H9 (cell line): ENCODE measurements at regions not wholly inside any gene's neighbourhood (a gene's known extent, or its start where the extent isn't known, plus 50 kb on each side); places are given as distances from the start of the nearest gene placed in this dataset.

Experiments
- DNase-seq: peaks from one replicate; pipeline ENCODE4 v3.0.0-alpha.2; 2017
- H2AFZ ChIP-seq: one replicate; pipeline ENCODE4 v1.6.1; 2013; ENCODE audit warnings: mild to moderate bottlenecking, low read length, control low read depth, moderate library complexity
- H2AK5ac ChIP-seq: 2 replicates; pipeline ENCODE4 v1.6.1; 2013; ENCODE audit warnings: low read length, control low read depth, mixed read lengths; ENCODE audit not compliant: insufficient read length
- H2BK120ac ChIP-seq: one replicate; pipeline ENCODE4 v1.6.1; 2013; ENCODE audit warnings: low read depth, mild to moderate bottlenecking, low read length, control low read depth, inconsistent platforms; ENCODE audit not compliant: poor library complexity, severe bottlenecking
- H2BK12ac ChIP-seq: 2 replicates; pipeline ENCODE4 v1.6.1; 2013; ENCODE audit warnings: low read length, control low read depth, mixed read lengths, low read depth; ENCODE audit not compliant: insufficient read length
- H2BK15ac ChIP-seq: 2 replicates; pipeline ENCODE4 v1.6.1; 2013; ENCODE audit warnings: low read depth, low read length, control low read depth
- H2BK20ac ChIP-seq: one replicate; pipeline ENCODE4 v1.6.1; 2013; ENCODE audit warnings: low read depth, mild to moderate bottlenecking, low read length, control low read depth, inconsistent platforms; ENCODE audit not compliant: poor library complexity, severe bottlenecking
- H2BK5ac ChIP-seq: 2 replicates; pipeline ENCODE4 v1.6.1; 2013; ENCODE audit warnings: low read length, control low read depth, mixed read lengths; ENCODE audit not compliant: insufficient read length
- H3K14ac ChIP-seq: 2 replicates; pipeline ENCODE4 v1.6.1; 2013; ENCODE audit warnings: low read length, control low read depth; ENCODE audit not compliant: insufficient read depth
- H3K18ac ChIP-seq: 2 replicates; pipeline ENCODE4 v1.6.1; 2013; ENCODE audit warnings: low read depth, mild to moderate bottlenecking, mixed read lengths, low read length, control low read depth; ENCODE audit not compliant: insufficient read length
- H3K23ac ChIP-seq: 2 replicates; pipeline ENCODE4 v1.6.1; 2013; ENCODE audit warnings: low read length, control low read depth, mixed read lengths, low read depth; ENCODE audit not compliant: insufficient read length
- H3K23me2 ChIP-seq: 2 replicates; pipeline ENCODE4 v1.6.1; 2013; ENCODE audit warnings: low read depth, mild to moderate bottlenecking, mixed read lengths, low read length, control low read depth; ENCODE audit not compliant: insufficient read length, poor library complexity, severe bottlenecking
- H3K27ac ChIP-seq: 2 replicates; pipeline ENCODE4 v1.5.1; 2013; ENCODE audit warnings: low read length, control low read depth, mixed read lengths, low read depth; ENCODE audit not compliant: insufficient read length
- H3K27me3 ChIP-seq: 2 replicates; pipeline ENCODE4 v1.6.1; 2013; ENCODE audit warnings: low read length, control low read depth, inconsistent platforms; ENCODE audit not compliant: insufficient read depth
- H3K4ac ChIP-seq: 2 replicates; pipeline ENCODE4 v1.6.1; 2013; ENCODE audit warnings: low read depth, mild to moderate bottlenecking, control low read depth, inconsistent platforms, low read length, moderate library complexity
- H3K4me1 ChIP-seq: 2 replicates; pipeline ENCODE4 v1.6.1; 2013; ENCODE audit warnings: low read length, control low read depth, inconsistent platforms; ENCODE audit not compliant: insufficient read depth
- H3K4me2 ChIP-seq: 2 replicates; pipeline ENCODE4 v1.6.1; 2013; ENCODE audit warnings: low read length, control low read depth, mixed read lengths; ENCODE audit not compliant: insufficient read length, insufficient read depth
- H3K56ac ChIP-seq: 2 replicates; pipeline ENCODE4 v1.6.1; 2013; ENCODE audit warnings: low read depth, mild to moderate bottlenecking, mixed read lengths, low read length, control low read depth; ENCODE audit not compliant: insufficient read length
- H3K79me1 ChIP-seq: 2 replicates; pipeline ENCODE4 v1.6.1; 2013; ENCODE audit warnings: low read depth, mild to moderate bottlenecking, moderate library complexity, low read length, control low read depth, inconsistent platforms; ENCODE audit not compliant: insufficient read depth, poor library complexity, severe bottlenecking
- H3K79me2 ChIP-seq: 2 replicates; pipeline ENCODE4 v1.6.1; 2013; ENCODE audit warnings: low read length, control low read depth, inconsistent platforms; ENCODE audit not compliant: insufficient read depth
- H3K9ac ChIP-seq: 2 replicates; pipeline ENCODE4 v1.6.1; 2013; ENCODE audit warnings: low read length, control low read depth, mixed read lengths; ENCODE audit not compliant: insufficient read length; ENCODE audit errors: extremely low read depth
- H3K9me3 ChIP-seq: one replicate; pipeline ENCODE4 v1.6.1; 2013; ENCODE audit warnings: low read depth, low read length, inconsistent platforms; ENCODE audit not compliant: control insufficient read depth
- H3T11ph ChIP-seq: one replicate; pipeline ENCODE4 v1.6.1; 2013; ENCODE audit warnings: mild to moderate bottlenecking, low read length, control low read depth, inconsistent platforms
- H4K20me1 ChIP-seq: one replicate; pipeline ENCODE4 v1.6.1; 2013; ENCODE audit not compliant: control insufficient read depth, insufficient read length, insufficient read depth
- H4K5ac ChIP-seq: 2 replicates; pipeline ENCODE4 v1.6.1; 2013; ENCODE audit warnings: low read depth, mild to moderate bottlenecking, mixed read lengths, low read length, control low read depth; ENCODE audit not compliant: insufficient read length
- H4K8ac ChIP-seq: replicated peaks from 2 replicates; pipeline ENCODE4 v1.6.1; 2013; ENCODE audit warnings: low read length, control low read depth, mixed read lengths, low read depth; ENCODE audit not compliant: insufficient read length
- H4K91ac ChIP-seq: 2 replicates; pipeline ENCODE4 v1.6.1; 2013; ENCODE audit warnings: low read depth, mild to moderate bottlenecking, moderate library complexity, mixed read lengths, low read length, control low read depth; ENCODE audit not compliant: insufficient read length
- H3K27ac Mint-ChIP-seq, 3 experiments: 2 replicates in 2 of 3; 3 replicates in 1 of 3; pipeline ENCODE4 v1.8.0; 2020 to 2021; ENCODE audit warnings: mixed read lengths in 3 of 3, mild to moderate bottlenecking in 1 of 3, moderate library complexity in 1 of 3
- H3K27me3 Mint-ChIP-seq: 2 replicates; pipeline ENCODE4 v1.8.0; 2021; ENCODE audit warnings: low read depth, mild to moderate bottlenecking, moderate library complexity, mixed read lengths
- H3K36me3 Mint-ChIP-seq, 3 experiments: 2 replicates in 2 of 3; 3 replicates in 1 of 3; pipeline ENCODE4 v1.8.0; 2020 to 2021; ENCODE audit warnings: low read depth in 3 of 3, mixed read lengths in 3 of 3; ENCODE audit not compliant: insufficient read depth in 1 of 3
- H3K4me1 Mint-ChIP-seq, 2 experiments: 2 replicates each; pipeline ENCODE4 v1.8.0; 2020; ENCODE audit warnings: mixed read lengths in 2 of 2
- H3K4me3 Mint-ChIP-seq, 2 experiments: 2 replicates in 1 of 2; 3 replicates in 1 of 2; pipeline ENCODE4 v1.8.0; 2020 to 2021; ENCODE audit warnings: mild to moderate bottlenecking in 2 of 2, mixed read lengths in 2 of 2, moderate library complexity in 1 of 2
- H3K9me3 Mint-ChIP-seq, 2 experiments: 2 replicates in 1 of 2; 3 replicates in 1 of 2; pipeline ENCODE4 v1.8.0; 2020; ENCODE audit warnings: mild to moderate bottlenecking in 2 of 2, mixed read lengths in 2 of 2, moderate library complexity in 1 of 2
- WGBS: extraction: QIAGEN DNeasy Blood & Tissue Kit; methylation state at CpG from one replicate; pipeline ENCODE4 v1.1.7; 2013; ENCODE audit warnings: missing lambda C conversion rate, low lambda C conversion rate, mixed read lengths; ENCODE audit not compliant: insufficient read length; ENCODE audit errors: extremely low coverage; 5-methylcytosine and 5-hydroxymethylcytosine counted together
- TF ChIP-seq, protein P1 (sequence below): fragments of 200-600 bp; sonication (generic); conservative IDR thresholded peaks from 3 replicates; pipeline ENCODE4 v1.8.0; 2021; ENCODE audit warnings: antibody characterized with exemption, mild to moderate bottlenecking

DNA sequence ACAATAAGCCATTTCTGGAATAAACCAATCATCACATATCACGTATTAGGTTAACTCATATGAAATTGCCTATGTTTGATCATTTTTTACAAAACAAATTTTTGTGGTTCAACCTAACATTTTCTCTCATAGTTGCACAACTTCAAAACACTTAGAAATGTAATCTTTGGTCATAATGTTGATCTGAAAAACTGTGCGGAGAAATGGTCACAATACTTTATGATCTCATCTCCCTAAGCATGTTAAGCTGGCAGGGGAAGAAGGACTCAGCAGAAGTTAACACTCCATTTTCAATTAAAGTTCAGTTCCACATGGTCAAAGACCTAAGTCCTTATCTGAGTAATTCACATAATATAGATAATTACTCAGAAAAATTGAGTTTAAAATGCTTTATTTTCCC lies 194.8 kb downstream of the CAPZA3 start:
- H3K4me3 Mint-ChIP-seq = no peak overlapping the region
- Histone ChIP-seq H3K79me1 (no peaks in the 10 kb centered on the region), H4K8ac (no peak overlapping the region), H3K56ac (no peak overlapping the region), H3K27ac (no peak overlapping the region), H3K14ac (no peak overlapping the region), H4K20me1 (no peaks in the 10 kb centered on the region), H2BK15ac (no peak overlapping the region), H2AK5ac (no peak overlapping the region), H4K91ac (no peak overlapping the region), H3K4ac (no peak overlapping the region), H3K18ac (no peak overlapping the region), H3K79me2 (no peaks in the 10 kb centered on the region), H3K23ac (no peak overlapping the region), H3K9me3 (no peaks in the 10 kb centered on the region), H2BK20ac (no peak overlapping the region), H3K4me1 (no peaks in the 10 kb centered on the region), H3K23me2 (no peaks in the 10 kb centered on the region), H3K27me3 (no peaks in the 10 kb centered on the region), H2AFZ (no peak overlapping the region), H4K5ac (no peak overlapping the region), H3K9ac (no peak overlapping the region), H3T11ph (no peak overlapping the region), H2BK5ac (no peak overlapping the region), H2BK120ac (no peak overlapping the region), H2BK12ac (no peak overlapping the region), H3K4me2 (no peak overlapping the region)
- TF ChIP-seq, protein P1, sequence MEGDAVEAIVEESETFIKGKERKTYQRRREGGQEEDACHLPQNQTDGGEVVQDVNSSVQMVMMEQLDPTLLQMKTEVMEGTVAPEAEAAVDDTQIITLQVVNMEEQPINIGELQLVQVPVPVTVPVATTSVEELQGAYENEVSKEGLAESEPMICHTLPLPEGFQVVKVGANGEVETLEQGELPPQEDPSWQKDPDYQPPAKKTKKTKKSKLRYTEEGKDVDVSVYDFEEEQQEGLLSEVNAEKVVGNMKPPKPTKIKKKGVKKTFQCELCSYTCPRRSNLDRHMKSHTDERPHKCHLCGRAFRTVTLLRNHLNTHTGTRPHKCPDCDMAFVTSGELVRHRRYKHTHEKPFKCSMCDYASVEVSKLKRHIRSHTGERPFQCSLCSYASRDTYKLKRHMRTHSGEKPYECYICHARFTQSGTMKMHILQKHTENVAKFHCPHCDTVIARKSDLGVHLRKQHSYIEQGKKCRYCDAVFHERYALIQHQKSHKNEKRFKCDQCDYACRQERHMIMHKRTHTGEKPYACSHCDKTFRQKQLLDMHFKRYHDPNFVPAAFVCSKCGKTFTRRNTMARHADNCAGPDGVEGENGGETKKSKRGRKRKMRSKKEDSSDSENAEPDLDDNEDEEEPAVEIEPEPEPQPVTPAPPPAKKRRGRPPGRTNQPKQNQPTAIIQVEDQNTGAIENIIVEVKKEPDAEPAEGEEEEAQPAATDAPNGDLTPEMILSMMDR = no peak
- no peak for DNase-seq
- no CpG with 5 or more reads among the region's 2 CpGs for WGBS
- no peak overlapping the region for H3K27ac Mint-ChIP-seq
- H3K36me3 Mint-ChIP-seq = peaks cover 11 to 19% (median 14%) of the 10 kb centered on the region in 3 experiments
- H3K9me3 Mint-ChIP-seq = peaks cover 13% of the 10 kb centered on the region in 2 experiments
- no peaks in the 10 kb centered on the region for H3K27me3 Mint-ChIP-seq
- H3K4me1 Mint-ChIP-seq = peaks cover 12 to 13% of the 10 kb centered on the region in 2 experiments
